NCI-H82 treated with DMSO at 0.1 percent for 48 hours (cell line): ENCODE measurements at regions not wholly inside any gene's neighbourhood (a gene's known extent, or its start where the extent isn't known, plus 50 kb on each side); places are given as distances from the start of the nearest gene placed in this dataset.

Experiments used
- DNase-seq: peaks from one replicate; lab custom pipeline; 2025; ENCODE audit not compliant: unreplicated experiment; lab: John Stamatoyannopoulos, UW

DNA sequence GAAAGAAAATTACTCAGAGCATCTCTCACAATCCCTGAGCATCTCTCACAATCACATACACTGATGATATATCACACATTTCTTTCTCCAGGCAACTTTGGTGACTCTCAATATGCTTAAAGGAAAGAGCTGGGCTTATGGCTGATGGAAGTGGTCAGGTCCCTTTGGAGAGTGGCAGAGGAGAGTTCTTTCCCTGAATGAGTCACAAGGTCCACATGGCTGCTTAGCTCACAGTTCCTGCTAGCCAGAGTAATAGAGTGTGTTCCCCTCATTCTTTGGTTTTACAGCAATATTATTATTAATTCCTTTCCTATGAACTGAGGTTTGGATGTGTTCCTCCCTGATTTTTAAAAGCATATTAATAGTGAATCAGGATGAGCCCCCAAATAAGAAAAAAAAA is 287.4 kb downstream of the C7orf25 start:
- no peak for DNase-seq

DNA sequence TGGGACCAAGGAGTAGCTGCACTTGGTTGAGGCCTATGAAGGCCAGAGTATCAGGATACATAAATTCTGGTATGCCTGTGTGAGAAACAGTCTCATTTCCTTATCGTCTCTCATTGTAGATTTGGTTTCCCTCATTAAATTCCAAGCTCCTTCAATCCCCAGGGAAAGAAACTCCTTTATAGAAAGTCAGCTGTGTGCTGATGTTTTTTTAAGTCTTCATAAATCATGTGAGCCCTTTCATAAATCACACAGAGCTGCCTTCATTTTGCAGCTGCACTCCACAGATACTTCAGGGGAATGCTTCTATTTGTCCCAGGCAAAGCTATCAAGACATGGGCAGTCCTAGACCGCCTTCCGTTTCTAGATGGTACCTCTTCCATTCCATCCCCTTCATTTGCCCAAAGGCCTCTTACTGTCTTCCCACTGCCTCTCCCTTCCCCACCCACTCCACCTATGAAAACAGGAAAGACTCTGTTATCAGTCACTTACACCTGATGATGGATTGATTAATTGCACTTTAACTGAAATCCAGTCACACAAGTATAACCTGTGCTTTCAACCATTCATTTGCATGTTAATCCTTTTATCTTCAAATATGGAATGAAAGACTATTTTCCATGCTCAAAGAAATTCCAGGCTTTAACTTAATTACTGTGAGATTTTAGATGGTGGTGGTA is 290.2 kb downstream of the C7orf25 start:
- DNase-seq, result no peak

DNA sequence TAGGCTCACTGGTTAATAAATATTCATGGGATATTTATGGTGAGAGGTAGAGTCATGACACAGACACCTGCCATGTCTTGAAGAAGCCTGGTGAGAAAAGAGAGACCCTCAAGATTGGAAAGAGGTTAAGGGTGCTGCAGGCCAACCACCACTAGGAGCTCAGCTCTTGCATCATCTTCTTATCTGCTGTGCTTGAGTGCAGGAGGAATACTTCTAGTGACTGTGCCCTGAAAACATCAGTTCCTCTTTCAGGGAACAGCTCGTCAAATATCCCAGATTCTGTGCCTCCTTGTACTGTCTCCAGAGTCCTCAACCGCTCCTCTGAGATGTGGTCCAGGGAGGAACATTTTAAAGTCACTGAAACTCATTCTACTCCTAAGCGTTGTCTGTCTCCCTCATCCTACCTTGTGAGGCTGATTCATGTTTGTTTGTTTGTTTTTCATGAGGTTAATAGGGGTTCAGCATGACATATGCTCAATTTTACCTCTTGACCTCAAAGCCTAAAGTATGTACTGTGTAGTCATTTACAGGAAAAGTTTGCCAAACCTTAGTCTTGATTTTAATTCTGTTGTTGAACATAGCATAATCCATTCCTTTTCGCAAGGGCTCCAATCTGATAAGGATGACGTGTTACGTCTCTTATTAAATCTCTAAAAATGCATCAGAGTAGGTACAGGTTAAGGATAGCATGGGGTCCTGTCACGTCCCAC is 293.1 kb downstream of the C7orf25 start:
- DNase-seq, result no peak

- no peak for DNase-seq
These were observed 293.9 kb downstream of the C7orf25 start for GRCh38 chr7:42617806-42618457.

GRCh38 chr7:42617071-42617765 is 294.7 kb downstream of the C7orf25 start:
- DNase-seq, result no peak

DNA sequence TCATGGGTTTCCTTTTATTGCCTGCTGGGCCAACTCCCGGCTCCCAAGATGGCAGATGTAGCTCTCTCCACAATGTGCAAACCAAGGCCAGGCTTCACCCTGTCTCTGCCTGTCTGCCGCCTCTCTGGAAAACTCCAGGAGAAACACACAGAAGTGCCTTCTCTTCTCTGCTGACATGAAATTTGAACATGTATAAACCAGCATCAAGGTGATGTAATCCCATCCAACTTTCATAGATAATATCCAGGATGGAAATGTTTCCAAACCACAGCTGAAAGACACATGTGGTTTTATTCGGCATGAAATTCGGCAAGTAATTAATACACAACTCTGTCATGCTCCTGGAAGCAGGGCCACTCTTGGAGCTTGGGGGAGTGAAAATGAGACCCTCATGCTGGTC is 297.2 kb downstream of the C7orf25 start:
- no peak for DNase-seq

GRCh38 chr7:42611961-42612360 is 299.9 kb downstream of the C7orf25 start:
- DNase-seq, result no peak

DNA sequence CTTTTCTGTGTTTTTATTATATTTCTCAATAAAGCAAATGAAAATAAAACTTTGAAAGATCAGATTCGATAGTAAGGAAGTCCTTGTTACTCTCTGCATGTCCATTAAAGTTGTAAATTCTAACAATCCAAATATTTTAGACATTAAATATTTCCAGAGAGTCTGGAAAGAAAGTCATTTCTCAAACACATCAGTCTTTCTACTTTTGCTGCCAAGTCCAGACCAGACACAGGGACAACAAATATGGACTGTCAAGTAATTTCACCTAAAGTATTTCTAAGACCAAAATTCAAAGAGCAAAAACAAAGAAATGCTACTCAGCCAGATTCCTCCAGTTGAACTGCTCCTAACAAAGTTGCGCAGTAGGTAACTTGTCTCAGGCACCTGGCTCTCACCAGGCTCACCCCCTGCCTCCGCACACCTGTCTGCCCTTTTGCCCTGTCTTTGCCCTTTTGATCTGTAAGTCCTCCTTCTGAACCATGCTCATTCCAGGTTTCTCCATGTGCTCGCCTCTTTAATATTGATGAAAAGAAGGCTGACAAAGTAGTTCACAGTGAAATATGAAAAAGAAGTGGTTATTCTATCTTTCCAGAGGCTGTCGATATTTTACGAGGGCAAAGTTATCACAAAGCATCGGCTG is 300.5 kb downstream of the C7orf25 start:
- no peak for DNase-seq

DNA sequence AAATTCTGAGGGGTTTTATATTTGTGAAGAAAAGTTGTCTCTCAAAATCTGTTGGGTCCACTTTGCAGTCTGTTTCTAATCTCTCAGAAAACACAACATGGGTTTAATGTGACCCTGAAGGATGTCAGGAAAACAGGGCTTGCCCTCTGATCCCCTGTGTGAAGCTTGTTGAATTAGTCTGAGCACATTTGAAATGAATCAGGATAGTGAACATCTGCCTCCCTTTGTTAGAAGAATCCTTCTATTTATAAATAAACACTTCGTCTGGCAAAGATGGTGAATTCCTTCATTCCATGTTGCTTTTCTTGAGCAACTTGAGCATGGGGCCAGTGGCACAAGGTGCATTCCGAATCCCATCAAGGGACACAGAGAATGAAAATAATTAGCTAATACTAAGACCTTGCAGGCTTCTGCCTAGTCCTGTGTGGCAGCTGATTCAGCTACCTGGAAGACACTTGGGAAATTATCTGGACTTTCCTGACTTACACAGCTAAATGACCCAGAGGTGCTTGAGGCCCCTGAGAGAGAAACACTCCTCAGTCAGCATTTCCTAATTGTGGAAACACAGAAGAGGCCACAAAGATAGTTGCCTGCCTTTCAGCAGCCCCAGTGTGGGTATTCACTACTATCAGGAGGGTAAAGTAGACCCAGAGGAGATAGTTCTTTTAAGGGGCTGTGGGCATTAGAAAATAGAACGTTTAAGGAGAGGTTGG is 305.5 kb downstream of the C7orf25 start:
- no peak for DNase-seq

GRCh38 chr7:42605406-42606192 is 306.3 kb downstream of the C7orf25 start:
- no peak for DNase-seq

DNA sequence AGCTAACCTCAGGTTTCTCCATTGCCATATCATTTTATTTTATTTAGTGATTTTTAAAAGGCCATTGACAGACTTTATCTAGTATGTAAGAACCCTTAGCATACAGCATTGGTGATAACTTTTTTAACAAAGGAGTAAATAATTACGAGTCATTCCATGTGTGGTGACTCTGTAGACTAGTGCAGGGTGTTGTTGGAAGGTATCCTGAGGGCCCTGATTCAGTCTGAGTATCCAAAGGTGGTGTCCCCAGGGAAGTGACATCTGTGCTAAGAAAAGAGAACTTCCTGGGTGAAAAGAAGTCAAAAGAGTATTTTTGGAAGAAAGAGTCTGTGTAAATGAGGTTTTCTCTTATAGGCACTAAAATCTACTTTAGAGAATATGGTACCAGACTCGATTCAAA is 308.4 kb downstream of the C7orf25 start:
- no peak for DNase-seq

GRCh38 chr7:42597300-42597699 is 314.6 kb downstream of the C7orf25 start:
- no peak for DNase-seq

DNA sequence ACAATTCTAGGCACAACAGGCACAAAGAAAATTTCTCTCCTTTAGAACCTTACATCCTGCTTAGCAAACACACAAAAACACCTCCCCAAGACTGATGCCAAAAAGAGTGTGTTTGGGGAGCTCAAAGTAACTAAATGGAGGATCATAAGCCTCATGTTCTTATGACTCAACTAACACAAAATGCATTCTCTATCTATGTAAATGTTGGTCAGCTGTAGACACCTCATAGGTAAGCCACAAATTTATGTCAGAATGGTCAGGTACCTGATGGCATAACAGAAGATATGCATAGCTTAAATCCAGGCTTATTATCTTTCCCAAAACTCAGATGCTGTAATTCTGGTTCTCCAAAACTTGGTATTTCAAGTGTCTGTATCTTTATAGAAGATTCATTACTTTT is 315.1 kb downstream of the C7orf25 start:
- no peak for DNase-seq

GRCh38 chr7:42593860-42594259 is 318.0 kb downstream of the C7orf25 start:
- DNase-seq, result no peak

GRCh38 chr7:42590771-42591310 is 321.0 kb downstream of the C7orf25 start:
- no peak for DNase-seq

DNA sequence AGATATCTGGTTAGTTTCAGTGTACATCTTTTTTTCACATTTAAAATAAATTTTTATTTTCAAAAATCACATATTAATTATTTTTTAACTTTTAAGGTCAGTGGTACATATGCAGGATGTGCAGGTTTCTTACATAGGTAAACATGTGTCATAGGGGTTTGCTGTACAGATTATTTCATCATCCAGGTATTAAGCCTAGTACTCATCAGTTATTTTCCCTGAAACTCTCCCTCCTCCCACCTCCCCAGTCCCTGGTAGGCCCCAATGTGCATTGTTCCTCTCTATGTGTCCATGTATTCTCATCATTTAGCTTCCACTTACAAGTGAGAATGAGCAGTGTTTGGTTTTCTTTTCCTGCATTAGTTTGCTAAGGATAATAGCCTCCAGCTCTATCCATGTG is 323.0 kb downstream of the C7orf25 start:
- DNase-seq, result no peak

GRCh38 chr7:42587806-42588205 is 324.1 kb downstream of the C7orf25 start:
- no peak for DNase-seq

GRCh38 chr7:42580061-42580460 is 331.8 kb downstream of the C7orf25 start:
- no peak for DNase-seq

GRCh38 chr7:42575171-42575570 is 336.7 kb downstream of the C7orf25 start:
- DNase-seq, result no peak

GRCh38 chr7:42574685-42575084 is 337.2 kb downstream of the C7orf25 start:
- no peak for DNase-seq
